ENCODE measurements at regions not wholly inside any gene's neighbourhood (a gene's known extent, or its start where the extent isn't known, plus 50 kb on each side); places are given as distances from the start of the nearest gene placed in this dataset.
"Not testable (repeated sequence)": the region's sequence is repeated elsewhere in the genome, so short reads cannot be mapped to it uniquely, and the experiment has no call there.

GRCh38 chr5:127133071-127133470 is 59.8 kb upstream of the C5orf63 start:
- no peak for DNase-seq

GRCh38 chr5:127136908-127137307 is 63.6 kb upstream of the C5orf63 start:
- DNase-seq, result no peak

GRCh38 chr5:127143722-127144121 is 70.4 kb upstream of the C5orf63 start:
- DNase-seq, result no peak

- DNase-seq, result no peak
These were observed 79.7 kb upstream of the C5orf63 start for GRCh38 chr5:127153031-127153430.

- DNase-seq, result no peak
These were observed 80.2 kb upstream of the C5orf63 start for GRCh38 chr5:127153521-127153920.

- DNase-seq, result no peak
These were observed 90.4 kb upstream of the C5orf63 start for GRCh38 chr5:127163750-127164149.

GRCh38 chr5:127170918-127171600 is 97.8 kb upstream of the C5orf63 start:
- DNase-seq, result no peak

GRCh38 chr5:127176769-127177168 is 103.5 kb upstream of the C5orf63 start:
- no peak for DNase-seq

GRCh38 chr5:127182631-127183030 is 108.0 kb upstream of the MEGF10 start:
- not testable (repeated sequence) for DNase-seq

- no peak for DNase-seq
These were observed 107.3 kb upstream of the MEGF10 start for GRCh38 chr5:127183332-127183731.

- no peak for DNase-seq
These were observed 105.7 kb upstream of the MEGF10 start for GRCh38 chr5:127184851-127185250.

- DNase-seq, result no peak
These were observed 103.9 kb upstream of the MEGF10 start for GRCh38 chr5:127186657-127187056.

- DNase-seq, result no peak
These were observed 102.9 kb upstream of the MEGF10 start for GRCh38 chr5:127187706-127188105.

- no peak for DNase-seq
These were observed 98.4 kb upstream of the MEGF10 start for GRCh38 chr5:127192150-127192549.

- no peak for DNase-seq
These were observed 97.7 kb upstream of the MEGF10 start for GRCh38 chr5:127192836-127193338.

- no peak for DNase-seq
These were observed 94.6 kb upstream of the MEGF10 start for GRCh38 chr5:127196042-127196441.

GRCh38 chr5:127197402-127198167 is 93.0 kb upstream of the MEGF10 start:
- not testable (repeated sequence) for DNase-seq

GRCh38 chr5:127202738-127203137 is 87.9 kb upstream of the MEGF10 start:
- DNase-seq, result not testable (repeated sequence)

GRCh38 chr5:127203818-127204217 is 86.8 kb upstream of the MEGF10 start:
- DNase-seq, result no peak

GRCh38 chr5:127205147-127205546 is 85.4 kb upstream of the MEGF10 start:
- DNase-seq, result no peak

- DNase-seq, result no peak
These were observed 84.1 kb upstream of the MEGF10 start for GRCh38 chr5:127206320-127207113.

- no peak for DNase-seq
These were observed 80.6 kb upstream of the MEGF10 start for GRCh38 chr5:127210042-127210441.

- no peak for DNase-seq
These were observed 77.4 kb upstream of the MEGF10 start for GRCh38 chr5:127213231-127213630.

All from stimulated activated CD4-positive, alpha-beta T cell treated with anti-CD3 and anti-CD28 coated beads, Interleukin-2, amount 100 ng/mL, for 48 hours (primary cell).